ENCODE measurements at regions not wholly inside any gene's neighbourhood (a gene's known extent, or its start where the extent isn't known, plus 50 kb on each side); places are given as distances from the start of the nearest gene placed in this dataset.

- TF ChIP-seq CTCF (IDR thresholded peaks at IDR 0.05; ENCODE audit: insufficient read depth, low read depth, low read length), result no peak
- no peaks in the 10 kb centered on the region for H3K36me3 ChIP-seq (ENCODE audit: control insufficient read depth, insufficient read depth, low read length)
- POLR2A ChIA-PET, result no interaction called here
- CTCF ChIA-PET, result no interaction called here
- no peak for DNase-seq (ENCODE audit: low read depth)
- H3K27me3 ChIP-seq (ENCODE audit: control insufficient read depth, insufficient read depth, low read length), result peaks cover 6% of the 10 kb centered on the region; the same call in 1 of the 2 replicates
- no peak overlapping the region for H3K4me3 ChIP-seq (ENCODE audit: low read depth, low read length)
These were observed 52.1 kb upstream of the ADRB2 start for GRCh38 chr5:148774313-148774712.

GRCh38 chr5:148776261-148776660 lies 50.1 kb upstream of the ADRB2 start:
- TF ChIP-seq CTCF (IDR thresholded peaks at IDR 0.05; ENCODE audit: insufficient read depth, low read depth, low read length), result no peak
- H3K27me3 ChIP-seq (ENCODE audit: control insufficient read depth, insufficient read depth, low read length), result peaks cover 4% of the 10 kb centered on the region
- H3K36me3 ChIP-seq (ENCODE audit: control insufficient read depth, insufficient read depth, low read length), result no peaks in the 10 kb centered on the region
- DNase-seq (ENCODE audit: low read depth), result no peak
- ChIA-PET CTCF (no interaction called here), POLR2A (interaction anchor here (0.7 kb wide), 1 partner anchor 27 kb away, joined by 5 read pairs; no protein-coding TSS in a partner anchor)
- H3K4me3 ChIP-seq (ENCODE audit: low read depth, low read length), result no peak overlapping the region
